ENCODE measurements at regions not wholly inside any gene's neighbourhood (a gene's known extent, or its start where the extent isn't known, plus 50 kb on each side); places are given as distances from the start of the nearest gene placed in this dataset.

DNA sequence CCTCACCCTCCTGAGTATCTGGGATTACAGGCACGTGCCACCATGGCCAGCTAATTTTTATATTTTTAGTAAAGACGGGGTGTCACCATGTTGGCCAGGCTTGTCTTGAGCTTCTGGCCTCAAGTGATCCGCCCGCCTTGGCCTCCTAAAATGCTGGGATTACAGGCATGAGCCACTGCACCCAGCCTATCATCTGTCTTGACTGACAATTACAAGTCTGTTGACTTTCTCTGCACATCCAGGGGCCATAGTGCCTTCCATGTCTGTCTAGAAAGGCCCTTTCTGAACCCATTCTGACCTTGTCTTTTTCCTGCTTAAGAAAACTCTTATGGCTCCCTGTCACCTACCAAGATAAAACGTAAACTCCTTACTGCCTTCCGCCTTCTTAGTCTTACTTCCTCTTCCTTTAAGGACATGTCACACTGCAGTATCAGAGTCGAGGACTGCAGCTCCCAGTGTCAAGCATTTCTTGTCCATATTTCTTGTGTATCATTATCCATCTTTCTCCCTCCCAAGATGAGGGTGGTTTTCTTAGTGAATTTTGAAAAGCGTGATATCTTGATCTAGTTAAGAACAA is 49.9 kb upstream of the SHB start:
- DNase-seq, result no peak

Data from NCI-H187 treated with DMSO at 0.1 percent for 48 hours (cell line).